ENCODE measurements at regions not wholly inside any gene's neighbourhood (a gene's known extent, or its start where the extent isn't known, plus 50 kb on each side); places are given as distances from the start of the nearest gene placed in this dataset.

DNA sequence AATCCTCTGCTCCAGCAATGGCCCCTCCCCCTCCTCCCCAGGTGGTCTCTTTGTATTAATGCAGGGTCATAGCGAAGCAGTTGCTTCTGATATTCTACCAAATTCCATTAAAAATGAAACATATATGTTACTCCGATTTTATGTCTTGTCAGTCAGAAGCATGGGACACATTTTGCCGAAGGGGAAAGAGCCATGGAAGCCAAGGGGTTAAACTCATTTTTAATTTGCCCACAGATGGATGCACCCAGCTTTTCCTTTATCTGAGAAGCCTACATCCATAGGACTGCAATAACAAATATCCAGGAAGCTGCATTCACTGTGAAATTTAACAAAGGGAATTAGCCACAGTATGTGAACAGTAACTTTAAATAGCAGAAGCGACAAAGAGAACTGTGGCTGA, 688.2 kb downstream of the QKI start:
- DNase-seq: no peak
- no peaks in the 10 kb centered on the region for H3K36me3 Mint-ChIP-seq
- H3K4me3 Mint-ChIP-seq: no peak overlapping the region
- H3K4me1 Mint-ChIP-seq: no peaks in the 10 kb centered on the region
- peaks cover 0 to 2% (median 0%) of the 10 kb centered on the region in 5 donors for H3K9me3 Mint-ChIP-seq
- H3K27ac Mint-ChIP-seq: no peak overlapping the region
- no peaks in the 10 kb centered on the region for H3K27me3 ChIP-seq (ENCODE audit: insufficient read depth, low read length, poor library complexity, severe bottlenecking)
- no peak overlapping the region for H3K27ac ChIP-seq (ENCODE audit: low read depth, low read length)
- H3K4me3 ChIP-seq (ENCODE audit: low read length): no peak overlapping the region
- no peaks in the 10 kb centered on the region for H3K4me1 ChIP-seq (ENCODE audit: insufficient read depth, low read length)
- POLR2A ChIA-PET: no interaction called here
- H3K27me3 Mint-ChIP-seq: peaks cover 0 to 4% of the 10 kb centered on the region in 2 donors
- H3K9me3 ChIP-seq (ENCODE audit: low read length): no peaks in the 10 kb centered on the region
- no peaks in the 10 kb centered on the region for H3K36me3 ChIP-seq (ENCODE audit: insufficient read depth, low read length)
- CTCF ChIA-PET: no interaction called here

DNA sequence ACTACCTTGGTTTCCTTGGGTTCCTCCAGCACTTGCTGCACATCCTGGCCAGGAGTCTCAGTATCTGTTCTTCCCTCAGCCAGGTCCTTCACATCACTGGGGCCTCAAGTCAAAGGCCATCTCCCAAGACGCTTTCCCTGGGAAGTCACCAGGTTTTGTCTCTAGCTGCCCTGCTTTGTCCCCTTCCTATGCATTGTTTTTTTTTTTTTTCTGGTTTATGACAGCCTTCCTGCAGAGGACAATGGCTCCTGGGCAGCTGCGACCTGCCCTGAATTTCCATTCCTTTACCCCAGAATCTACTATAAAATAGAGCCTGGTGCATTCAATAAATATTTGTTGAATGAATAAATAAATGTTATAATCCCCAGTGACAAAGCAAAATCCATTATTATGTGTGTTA, 687.3 kb downstream of the QKI start:
- Histone ChIP-seq H3K4me3 (ENCODE audit: low read length) (no peak overlapping the region), H3K27me3 (ENCODE audit: insufficient read depth, low read length, poor library complexity, severe bottlenecking) (no peaks in the 10 kb centered on the region), H3K27ac (ENCODE audit: low read depth, low read length) (no peak overlapping the region), H3K9me3 (ENCODE audit: low read length) (no peaks in the 10 kb centered on the region), H3K36me3 (ENCODE audit: insufficient read depth, low read length) (no peaks in the 10 kb centered on the region), H3K4me1 (ENCODE audit: insufficient read depth, low read length) (no peaks in the 10 kb centered on the region)
- POLR2A ChIA-PET: no interaction called here
- Mint-ChIP-seq H3K27ac (no peak overlapping the region), H3K36me3 (no peaks in the 10 kb centered on the region), H3K4me1 (no peaks in the 10 kb centered on the region), H3K4me3 (no peak overlapping the region), H3K27me3 (peaks cover 0 to 4% of the 10 kb centered on the region in 2 donors), H3K9me3 (peaks cover 0 to 2% (median 0%) of the 10 kb centered on the region in 5 donors)
- CTCF ChIA-PET: no interaction called here
- no peak for DNase-seq

DNA sequence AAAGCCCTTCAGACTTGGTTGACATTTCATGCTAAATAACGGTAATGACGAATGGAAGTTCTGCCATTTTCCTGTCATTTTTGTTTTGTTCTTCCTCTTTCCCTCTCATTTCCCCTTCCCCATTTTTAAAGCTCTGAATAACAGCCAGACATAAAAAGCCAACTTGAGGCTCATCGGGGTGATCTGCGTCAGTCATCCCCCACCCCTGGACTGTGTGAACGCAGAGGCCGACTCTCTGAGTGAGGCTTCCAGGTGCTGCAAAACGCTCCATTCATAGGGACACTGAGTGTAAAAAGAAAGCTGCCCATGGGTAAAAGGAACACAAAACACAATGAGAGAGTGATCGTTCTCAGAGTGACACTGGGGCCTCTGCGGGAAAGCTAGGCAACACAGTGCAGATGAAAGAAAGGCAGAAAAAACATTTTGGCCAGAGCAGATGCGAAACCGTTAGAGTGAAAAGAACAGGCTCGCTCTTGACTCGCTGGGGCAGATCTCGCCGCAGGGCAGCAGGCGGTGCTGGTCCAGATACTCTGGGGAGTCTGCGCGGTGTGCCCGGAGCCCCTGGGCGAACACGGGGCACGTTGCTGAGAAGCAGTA, 684.8 kb downstream of the QKI start:
- Histone ChIP-seq H3K4me3 (ENCODE audit: low read length) (no peak overlapping the region), H3K27ac (ENCODE audit: low read depth, low read length) (no peak overlapping the region), H3K9me3 (ENCODE audit: low read length) (no peaks in the 10 kb centered on the region), H3K36me3 (ENCODE audit: insufficient read depth, low read length) (no peaks in the 10 kb centered on the region), H3K4me1 (ENCODE audit: insufficient read depth, low read length) (no peaks in the 10 kb centered on the region), H3K27me3 (ENCODE audit: insufficient read depth, low read length, poor library complexity, severe bottlenecking) (no peaks in the 10 kb centered on the region)
- Mint-ChIP-seq H3K36me3 (no peaks in the 10 kb centered on the region), H3K9me3 (peaks cover 0 to 3% (median 0%) of the 10 kb centered on the region in 5 donors), H3K4me3 (no peak overlapping the region), H3K27me3 (peaks cover 0 to 4% of the 10 kb centered on the region in 2 donors), H3K27ac (no peak overlapping the region), H3K4me1 (no peaks in the 10 kb centered on the region)
- CTCF ChIA-PET: no interaction called here
- DNase-seq: no peak
- POLR2A ChIA-PET: no interaction called here

DNA sequence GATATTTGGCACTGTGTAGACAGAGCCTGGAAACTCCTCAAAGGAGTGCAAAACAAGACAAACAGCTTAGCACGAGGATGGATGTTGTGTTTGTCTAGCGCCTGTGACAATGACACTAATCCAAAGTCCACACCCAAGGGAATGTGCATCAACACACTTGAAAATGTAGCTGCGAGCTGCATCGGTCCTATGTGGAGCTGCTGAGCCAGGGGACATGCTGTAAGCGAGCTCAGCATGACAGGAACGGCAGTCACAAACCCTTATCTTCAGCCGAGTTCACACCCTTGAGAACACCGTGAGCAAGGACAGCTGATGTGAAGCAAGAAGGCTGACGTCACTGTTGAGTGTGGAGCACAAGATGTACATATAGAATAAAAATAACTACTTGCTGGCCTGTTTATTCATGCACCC, 684.3 kb downstream of the QKI start:
- Mint-ChIP-seq H3K36me3 (no peaks in the 10 kb centered on the region), H3K27me3 (peaks cover 0 to 4% of the 10 kb centered on the region in 2 donors), H3K9me3 (peaks cover 0 to 4% (median 0%) of the 10 kb centered on the region in 5 donors), H3K4me1 (no peaks in the 10 kb centered on the region), H3K27ac (no peak overlapping the region), H3K4me3 (no peak overlapping the region)
- CTCF ChIA-PET: no interaction called here
- H3K36me3 ChIP-seq (ENCODE audit: insufficient read depth, low read length): no peaks in the 10 kb centered on the region
- no peaks in the 10 kb centered on the region for H3K9me3 ChIP-seq (ENCODE audit: low read length)
- no peak overlapping the region for H3K27ac ChIP-seq (ENCODE audit: low read depth, low read length)
- POLR2A ChIA-PET: no interaction called here
- no peaks in the 10 kb centered on the region for H3K4me1 ChIP-seq (ENCODE audit: insufficient read depth, low read length)
- H3K27me3 ChIP-seq (ENCODE audit: insufficient read depth, low read length, poor library complexity, severe bottlenecking): no peaks in the 10 kb centered on the region
- DNase-seq: no peak
- H3K4me3 ChIP-seq (ENCODE audit: low read length): no peak overlapping the region

DNA sequence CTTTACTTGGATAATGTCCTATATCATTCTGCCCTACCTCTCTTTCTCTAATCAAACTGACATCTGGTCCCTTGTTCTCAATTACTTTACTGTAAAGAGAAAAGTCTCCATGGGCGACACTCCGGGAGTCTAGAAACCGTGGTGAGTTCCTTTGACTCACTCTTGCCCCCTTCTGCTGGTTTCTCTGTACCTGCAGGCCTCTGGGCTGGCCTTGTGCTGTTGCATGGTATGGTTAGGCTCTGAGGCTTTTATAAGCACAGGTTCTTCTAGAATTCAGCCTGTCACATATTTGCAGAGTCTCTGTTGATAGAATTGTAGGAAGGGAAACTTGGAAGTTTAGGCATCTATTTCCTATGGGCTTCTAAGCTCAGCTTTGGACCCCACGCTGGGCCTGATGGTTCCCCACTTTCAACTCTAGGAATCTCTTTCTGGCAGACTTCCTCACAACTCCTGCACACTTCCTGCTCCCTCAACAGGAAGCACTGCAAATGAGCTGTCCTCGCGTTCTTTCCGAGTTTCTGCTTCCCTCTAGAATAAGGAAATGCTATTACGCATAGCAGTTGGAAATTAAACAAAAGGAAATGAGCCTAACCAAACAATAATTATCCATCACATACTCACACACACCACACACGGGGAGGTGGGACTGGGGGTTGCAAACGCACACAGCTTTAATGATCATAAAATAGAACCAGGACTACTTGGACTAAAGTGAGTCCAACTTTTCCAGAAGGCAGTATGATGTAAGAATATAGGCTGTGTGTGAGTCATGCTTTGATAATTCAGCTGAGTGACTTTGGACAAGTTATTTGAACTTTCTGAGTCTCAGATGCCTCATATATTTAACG, 683.3 kb downstream of the QKI start:
- Mint-ChIP-seq H3K27me3 (peaks cover 0 to 4% of the 10 kb centered on the region in 2 donors), H3K4me3 (no peak overlapping the region), H3K9me3 (peaks cover 0 to 4% (median 0%) of the 10 kb centered on the region in 5 donors), H3K36me3 (no peaks in the 10 kb centered on the region), H3K27ac (no peak overlapping the region), H3K4me1 (no peaks in the 10 kb centered on the region)
- H3K4me1 ChIP-seq (ENCODE audit: insufficient read depth, low read length): no peaks in the 10 kb centered on the region
- no peaks in the 10 kb centered on the region for H3K36me3 ChIP-seq (ENCODE audit: insufficient read depth, low read length)
- no peak for DNase-seq
- no peaks in the 10 kb centered on the region for H3K9me3 ChIP-seq (ENCODE audit: low read length)
- no peak overlapping the region for H3K27ac ChIP-seq (ENCODE audit: low read depth, low read length)
- H3K27me3 ChIP-seq (ENCODE audit: insufficient read depth, low read length, poor library complexity, severe bottlenecking): no peaks in the 10 kb centered on the region
- ChIA-PET POLR2A (no interaction called here), CTCF (no interaction called here)
- H3K4me3 ChIP-seq (ENCODE audit: low read length): no peak overlapping the region

DNA sequence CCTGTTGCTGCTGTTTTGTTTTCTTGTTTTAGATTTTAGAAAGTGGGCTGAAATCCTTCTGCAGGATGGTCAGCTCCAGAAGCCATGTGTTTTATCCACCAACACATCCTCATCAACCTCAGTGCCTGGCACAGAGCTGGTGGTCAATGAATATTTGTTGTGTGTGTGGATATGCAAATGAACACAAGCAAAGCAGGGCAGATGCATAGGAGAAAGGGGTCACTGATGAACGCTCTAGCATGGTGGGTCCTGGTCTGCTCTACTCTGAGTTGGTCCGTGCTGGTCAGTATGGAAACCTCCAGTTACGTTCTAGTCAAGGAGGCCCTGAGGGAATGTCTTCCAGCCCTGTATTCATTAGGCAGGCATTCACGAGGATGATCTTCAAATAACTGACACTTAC, 682.5 kb downstream of the QKI start:
- no peaks in the 10 kb centered on the region for H3K27me3 ChIP-seq (ENCODE audit: insufficient read depth, low read length, poor library complexity, severe bottlenecking)
- no peak overlapping the region for H3K4me3 Mint-ChIP-seq
- no peaks in the 10 kb centered on the region for H3K9me3 ChIP-seq (ENCODE audit: low read length)
- H3K27me3 Mint-ChIP-seq: peaks cover 0 to 4% of the 10 kb centered on the region in 2 donors
- no peaks in the 10 kb centered on the region for H3K36me3 ChIP-seq (ENCODE audit: insufficient read depth, low read length)
- H3K27ac ChIP-seq (ENCODE audit: low read depth, low read length): no peak overlapping the region
- CTCF ChIA-PET: no interaction called here
- POLR2A ChIA-PET: no interaction called here
- no peak overlapping the region for H3K27ac Mint-ChIP-seq
- no peaks in the 10 kb centered on the region for H3K4me1 Mint-ChIP-seq
- no peaks in the 10 kb centered on the region for H3K36me3 Mint-ChIP-seq
- H3K4me1 ChIP-seq (ENCODE audit: insufficient read depth, low read length): no peaks in the 10 kb centered on the region
- peaks cover 0 to 4% (median 0%) of the 10 kb centered on the region in 5 donors for H3K9me3 Mint-ChIP-seq
- H3K4me3 ChIP-seq (ENCODE audit: low read length): no peak overlapping the region
- no peak for DNase-seq

DNA sequence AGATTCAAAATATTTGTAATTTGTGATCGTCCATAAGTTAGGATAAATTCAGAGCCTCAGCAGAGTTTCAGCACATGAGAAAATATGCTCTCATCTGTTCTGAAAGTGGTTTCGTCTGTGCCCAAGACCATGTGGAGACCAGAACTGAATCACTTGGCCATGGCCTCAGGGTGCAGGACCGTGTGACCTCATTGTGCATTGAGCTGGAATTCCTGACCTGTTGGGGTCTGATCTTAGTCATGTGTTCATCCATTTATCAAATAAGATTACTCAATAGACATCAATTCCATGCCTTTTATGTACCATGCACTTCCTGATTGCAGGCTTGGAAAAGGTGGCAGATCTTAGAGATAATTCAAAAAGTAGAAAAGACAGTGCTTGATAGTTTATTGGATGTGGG, 680.5 kb downstream of the QKI start:
- H3K36me3 Mint-ChIP-seq: no peaks in the 10 kb centered on the region
- no peaks in the 10 kb centered on the region for H3K4me1 Mint-ChIP-seq
- Histone ChIP-seq H3K27me3 (ENCODE audit: insufficient read depth, low read length, poor library complexity, severe bottlenecking) (no peaks in the 10 kb centered on the region), H3K27ac (ENCODE audit: low read depth, low read length) (no peak overlapping the region), H3K4me1 (ENCODE audit: insufficient read depth, low read length) (no peaks in the 10 kb centered on the region), H3K4me3 (ENCODE audit: low read length) (no peak overlapping the region), H3K9me3 (ENCODE audit: low read length) (no peaks in the 10 kb centered on the region), H3K36me3 (ENCODE audit: insufficient read depth, low read length) (no peaks in the 10 kb centered on the region)
- ChIA-PET POLR2A (no interaction called here), CTCF (no interaction called here)
- DNase-seq: no peak
- H3K9me3 Mint-ChIP-seq: peaks cover 0 to 2% (median 0%) of the 10 kb centered on the region in 5 donors
- no peak overlapping the region for H3K4me3 Mint-ChIP-seq
- no peak overlapping the region for H3K27ac Mint-ChIP-seq
- H3K27me3 Mint-ChIP-seq: no peaks in the 10 kb centered on the region

DNA sequence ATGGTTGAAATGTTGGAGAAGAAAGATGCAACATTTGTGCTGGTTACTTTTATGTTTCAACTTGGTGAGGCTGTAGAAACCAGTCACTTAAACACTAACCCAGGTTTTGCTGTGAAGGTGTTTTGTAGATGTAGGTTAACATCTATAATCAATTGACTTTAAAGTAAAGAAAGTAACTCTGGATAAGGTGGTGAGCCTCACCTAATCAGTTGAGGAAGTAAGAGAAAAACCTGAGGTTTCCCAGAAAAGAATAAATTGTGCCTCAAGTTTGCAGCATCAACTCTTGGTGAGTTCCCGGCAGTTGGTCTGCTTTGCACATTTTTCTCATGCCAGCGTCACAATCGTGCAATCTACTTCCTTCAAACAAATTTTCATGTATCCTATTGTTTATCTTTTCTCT, 673.4 kb downstream of the QKI start:
- no peak overlapping the region for H3K4me3 Mint-ChIP-seq
- Histone ChIP-seq H3K27ac (ENCODE audit: low read depth, low read length) (no peak overlapping the region), H3K4me1 (ENCODE audit: insufficient read depth, low read length) (no peaks in the 10 kb centered on the region), H3K36me3 (ENCODE audit: insufficient read depth, low read length) (no peaks in the 10 kb centered on the region), H3K27me3 (ENCODE audit: insufficient read depth, low read length, poor library complexity, severe bottlenecking) (no peaks in the 10 kb centered on the region), H3K4me3 (ENCODE audit: low read length) (no peak overlapping the region), H3K9me3 (ENCODE audit: low read length) (no peaks in the 10 kb centered on the region)
- POLR2A ChIA-PET: no interaction called here
- H3K27me3 Mint-ChIP-seq: peaks cover 0 to 4% of the 10 kb centered on the region in 2 donors
- CTCF ChIA-PET: no interaction called here
- H3K36me3 Mint-ChIP-seq: peaks cover 0 to 1% (median 0%) of the 10 kb centered on the region in 3 donors
- peaks cover 0 to 7% (median 0%) of the 10 kb centered on the region in 3 donors for H3K4me1 Mint-ChIP-seq
- H3K9me3 Mint-ChIP-seq: peaks cover 0 to 2% (median 0%) of the 10 kb centered on the region in 5 donors
- no peak for DNase-seq
- H3K27ac Mint-ChIP-seq: no peak overlapping the region
